ENCODE measurements at regions not wholly inside any gene's neighbourhood (a gene's known extent, or its start where the extent isn't known, plus 50 kb on each side); places are given as distances from the start of the nearest gene placed in this dataset.

- TF ChIP-seq CTCF (IDR thresholded peaks at IDR 0.05): no peak
- TF ChIP-seq POLR2A (IDR thresholded peaks at IDR 0.05): no peak
Measured at GRCh38 chr2:221810650-221811049, 238.5 kb upstream of the EPHA4 start.
